ENCODE measurements at regions not wholly inside any gene's neighbourhood (a gene's known extent, or its start where the extent isn't known, plus 50 kb on each side); places are given as distances from the start of the nearest gene placed in this dataset.

DNA sequence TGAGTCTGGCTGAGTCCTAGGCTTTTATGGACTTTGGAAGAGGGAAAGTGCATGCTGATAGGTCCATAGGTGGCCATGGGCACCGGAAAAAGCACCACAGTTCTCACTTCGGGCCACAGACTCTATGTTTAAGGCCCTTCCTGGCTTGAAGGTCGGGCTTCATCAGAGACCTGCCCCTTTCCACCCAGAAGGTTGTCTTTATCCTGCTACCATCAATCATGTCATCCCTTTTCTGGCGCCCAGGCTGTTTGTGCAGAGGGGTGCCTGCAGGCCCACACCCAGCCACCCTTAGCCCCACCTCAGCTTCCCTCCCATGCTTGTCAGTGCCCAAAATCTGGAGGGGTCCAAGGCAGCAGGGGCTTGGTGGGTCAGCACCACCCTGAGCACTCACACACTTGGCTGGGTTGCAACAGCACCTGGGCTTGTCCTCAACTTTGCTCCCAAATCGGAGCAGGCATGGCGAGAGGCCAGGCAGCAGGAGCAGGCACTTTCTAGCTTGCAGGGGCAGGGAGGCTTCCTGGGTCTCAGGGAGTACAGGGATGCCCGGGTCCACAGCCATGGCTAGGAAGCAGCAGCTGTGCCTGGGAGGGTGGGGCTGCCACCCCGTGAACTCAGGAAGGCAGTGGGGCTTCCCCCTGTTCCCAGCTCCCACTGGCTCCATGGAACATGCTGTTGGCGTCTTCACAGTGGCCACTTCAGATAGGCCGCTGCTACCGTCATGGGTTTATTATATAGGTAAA, 63.8 kb upstream of the TOM1L1 start:
- TF ChIP-seq, protein P1, sequence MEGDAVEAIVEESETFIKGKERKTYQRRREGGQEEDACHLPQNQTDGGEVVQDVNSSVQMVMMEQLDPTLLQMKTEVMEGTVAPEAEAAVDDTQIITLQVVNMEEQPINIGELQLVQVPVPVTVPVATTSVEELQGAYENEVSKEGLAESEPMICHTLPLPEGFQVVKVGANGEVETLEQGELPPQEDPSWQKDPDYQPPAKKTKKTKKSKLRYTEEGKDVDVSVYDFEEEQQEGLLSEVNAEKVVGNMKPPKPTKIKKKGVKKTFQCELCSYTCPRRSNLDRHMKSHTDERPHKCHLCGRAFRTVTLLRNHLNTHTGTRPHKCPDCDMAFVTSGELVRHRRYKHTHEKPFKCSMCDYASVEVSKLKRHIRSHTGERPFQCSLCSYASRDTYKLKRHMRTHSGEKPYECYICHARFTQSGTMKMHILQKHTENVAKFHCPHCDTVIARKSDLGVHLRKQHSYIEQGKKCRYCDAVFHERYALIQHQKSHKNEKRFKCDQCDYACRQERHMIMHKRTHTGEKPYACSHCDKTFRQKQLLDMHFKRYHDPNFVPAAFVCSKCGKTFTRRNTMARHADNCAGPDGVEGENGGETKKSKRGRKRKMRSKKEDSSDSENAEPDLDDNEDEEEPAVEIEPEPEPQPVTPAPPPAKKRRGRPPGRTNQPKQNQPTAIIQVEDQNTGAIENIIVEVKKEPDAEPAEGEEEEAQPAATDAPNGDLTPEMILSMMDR (IDR thresholded peaks at IDR 0.05; ENCODE audit: low read depth, low read length): no peak
- DNase-seq (ENCODE audit: low read depth, low spot score): no peak
- H3K4me3 ChIP-seq (ENCODE audit: low read depth, low read length): no peak overlapping the region
- in situ Hi-C loops (cut with HindIII; ENCODE audit: low sequenced_read_pairs): no loop called here

DNA sequence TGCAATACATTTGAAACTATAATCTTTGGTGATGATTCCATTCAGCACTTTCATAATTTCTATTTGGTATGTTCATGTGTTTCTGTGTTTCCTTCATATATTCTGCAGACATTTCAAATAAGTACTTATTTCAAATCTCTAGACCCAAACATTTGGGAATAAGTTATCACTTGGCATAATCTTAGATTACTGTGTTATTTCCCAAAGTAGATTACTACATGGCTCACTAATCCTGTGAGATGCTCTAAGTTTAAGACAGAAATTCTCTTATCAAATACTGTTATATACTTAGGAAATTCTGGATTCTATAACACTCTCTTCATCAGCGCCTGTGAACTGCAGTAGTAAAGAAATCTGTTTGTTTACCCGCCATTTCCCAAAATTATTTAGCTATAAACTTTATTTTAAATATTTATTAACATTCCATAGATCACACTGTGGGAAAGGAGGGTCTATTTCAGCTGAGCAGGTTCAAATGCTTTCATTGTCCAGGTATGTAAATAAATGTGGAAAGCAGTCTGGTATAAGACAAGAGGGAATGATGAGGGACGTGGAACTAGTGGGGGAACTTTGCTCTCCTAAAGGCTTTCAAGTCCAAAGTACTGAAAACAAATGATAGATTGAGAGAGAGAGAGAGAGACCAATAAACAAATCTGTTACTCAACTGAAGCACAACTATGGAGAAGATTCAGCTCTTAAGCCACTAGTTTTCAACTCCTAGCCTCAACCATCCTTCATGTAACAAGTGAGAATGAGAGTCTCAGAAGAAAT, 61.8 kb upstream of the TOM1L1 start:
- no peak overlapping the region for H3K4me3 ChIP-seq (ENCODE audit: low read depth, low read length)
- in situ Hi-C loops (cut with HindIII; ENCODE audit: low sequenced_read_pairs): no loop called here
- TF ChIP-seq, protein P1 (IDR thresholded peaks at IDR 0.05; ENCODE audit: low read depth, low read length): no peak
- DNase-seq (ENCODE audit: low read depth, low spot score): no peak

DNA sequence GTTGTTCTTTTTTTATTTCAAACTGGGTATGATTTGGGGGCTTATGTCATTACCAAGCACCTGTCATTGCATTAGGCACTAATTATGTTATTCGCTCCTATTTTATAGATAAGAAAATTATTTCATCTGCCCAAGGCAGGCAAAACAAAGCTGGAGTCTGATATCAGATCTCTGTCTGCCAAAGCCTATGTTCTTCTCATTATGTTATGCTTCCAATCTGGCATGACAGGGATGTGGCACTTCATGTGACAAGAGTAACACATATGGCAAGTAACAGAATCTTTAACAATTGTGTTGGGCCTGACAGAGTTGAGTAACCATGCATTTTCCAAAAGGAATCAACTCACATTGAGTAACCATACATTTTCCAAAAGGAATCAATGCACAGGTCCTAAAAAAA, 61.2 kb upstream of the TOM1L1 start:
- TF ChIP-seq, protein P1 (IDR thresholded peaks at IDR 0.05; ENCODE audit: low read depth, low read length): no peak
- no peak overlapping the region for H3K4me3 ChIP-seq (ENCODE audit: low read depth, low read length)
- no peak for DNase-seq (ENCODE audit: low read depth, low spot score)
- in situ Hi-C loops (cut with HindIII; ENCODE audit: low sequenced_read_pairs): no loop called here

DNA sequence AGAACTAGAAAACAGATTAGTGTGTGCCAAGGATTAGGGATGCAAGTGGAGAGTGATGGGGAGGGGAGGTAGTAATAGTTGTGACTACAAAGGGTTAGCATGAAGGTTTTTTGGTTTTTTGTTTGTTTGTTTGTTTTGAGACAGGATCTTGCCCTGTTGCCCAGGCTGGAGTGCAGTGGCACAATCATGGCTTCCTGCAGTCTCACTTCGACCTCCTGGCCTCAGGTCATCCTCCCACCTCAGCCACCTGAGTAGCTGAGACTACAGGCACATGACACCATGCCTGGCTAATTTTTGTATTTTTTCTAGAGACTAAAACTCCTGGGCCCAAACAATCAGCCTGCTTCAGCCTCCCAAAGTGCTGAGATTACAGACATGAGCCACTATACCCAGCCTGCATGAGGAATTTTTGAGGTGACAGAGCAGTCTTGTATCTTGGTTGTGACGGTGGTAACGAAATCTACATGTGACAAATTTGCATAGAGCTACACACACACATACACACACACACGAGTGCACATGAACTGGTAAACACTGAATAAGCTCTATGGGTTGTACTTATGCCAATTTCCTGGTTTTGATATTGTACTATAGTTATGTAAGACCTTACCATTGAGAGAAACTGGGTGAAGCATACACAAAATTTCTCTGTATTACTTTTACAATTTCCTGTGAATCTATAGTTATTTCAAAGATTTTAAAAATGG, 59.6 kb upstream of the TOM1L1 start:
- in situ Hi-C loops (cut with HindIII; ENCODE audit: low sequenced_read_pairs): no loop called here
- TF ChIP-seq, protein P1 (IDR thresholded peaks at IDR 0.05; ENCODE audit: low read depth, low read length): no peak
- no peak for DNase-seq (ENCODE audit: low read depth, low spot score)
- no peak overlapping the region for H3K4me3 ChIP-seq (ENCODE audit: low read depth, low read length)

DNA sequence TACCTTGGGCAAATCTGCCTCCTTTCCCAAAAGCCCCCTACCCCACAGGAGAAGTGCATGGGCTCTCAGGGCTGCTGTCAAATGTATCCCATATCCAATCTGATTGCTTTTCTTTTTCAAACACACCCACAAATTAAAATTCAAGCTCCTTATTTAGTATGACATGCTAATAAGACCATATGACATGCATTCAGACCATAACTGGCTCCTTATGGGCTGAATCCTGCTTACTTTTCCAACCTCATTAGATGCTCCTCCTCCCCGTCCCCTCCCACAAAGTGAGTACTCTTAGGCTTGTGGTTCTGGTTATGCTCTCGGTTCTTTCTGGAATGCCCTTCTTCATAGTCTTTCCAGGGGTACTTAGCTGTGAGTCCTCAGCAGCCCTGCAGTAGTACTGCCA, 59.0 kb upstream of the TOM1L1 start:
- TF ChIP-seq, protein P1 (IDR thresholded peaks at IDR 0.05; ENCODE audit: low read depth, low read length): no peak
- in situ Hi-C loops (cut with HindIII; ENCODE audit: low sequenced_read_pairs): no loop called here
- H3K4me3 ChIP-seq (ENCODE audit: low read depth, low read length): no peak overlapping the region
- no peak for DNase-seq (ENCODE audit: low read depth, low spot score)

DNA sequence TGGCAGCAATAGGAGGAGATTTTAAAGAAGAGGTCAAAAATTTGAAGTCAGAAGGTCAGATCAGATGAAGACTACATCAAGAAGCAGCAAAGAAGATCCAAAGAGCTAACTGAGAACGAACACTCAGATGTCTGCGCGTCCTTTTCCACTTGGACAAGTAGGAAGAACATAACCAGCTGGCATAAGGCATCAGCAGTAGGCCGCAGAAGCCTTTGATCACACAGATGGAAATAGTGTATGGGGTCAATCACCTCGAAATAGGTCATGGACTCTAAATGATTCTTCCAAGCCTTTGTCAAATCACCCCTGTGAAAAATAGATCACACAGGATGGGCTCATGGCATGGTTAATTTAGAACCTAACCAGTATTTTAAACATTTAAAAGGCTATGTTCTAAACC, 56.4 kb upstream of the TOM1L1 start:
- in situ Hi-C loops (cut with HindIII; ENCODE audit: low sequenced_read_pairs): no loop called here

More for the DNA sequence above, 56.4 kb upstream of the TOM1L1 start:
- no peak overlapping the region for H3K4me3 ChIP-seq (ENCODE audit: low read depth, low read length)
- DNase-seq (ENCODE audit: low read depth, low spot score): no peak
- TF ChIP-seq, protein P1 (IDR thresholded peaks at IDR 0.05; ENCODE audit: low read depth, low read length): no peak

All from astrocyte of the spinal cord (primary cell).